ENCODE measurements at regions not wholly inside any gene's neighbourhood (a gene's known extent, or its start where the extent isn't known, plus 50 kb on each side); places are given as distances from the start of the nearest gene placed in this dataset.

DNA sequence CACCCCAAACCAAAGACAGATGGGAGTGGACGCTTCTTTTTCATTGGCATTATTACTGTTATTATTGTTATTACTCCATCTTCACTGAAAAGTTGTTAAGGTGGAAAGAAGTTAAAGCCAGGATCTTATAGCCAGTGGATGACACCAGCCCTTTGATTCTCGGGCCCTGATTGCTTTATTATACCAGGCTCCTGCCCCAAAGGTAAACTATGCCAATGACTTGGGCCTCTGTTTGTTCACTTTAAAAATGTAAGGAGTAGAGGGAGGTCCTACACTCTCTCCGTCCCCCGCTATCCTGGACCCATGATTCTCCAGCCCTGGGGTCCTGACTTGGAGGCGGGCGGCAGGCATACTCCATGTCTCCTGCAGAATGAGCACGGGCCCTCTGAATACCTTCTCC is 106.8 kb downstream of the TOMM20 start (continued):
- TF ChIP-seq RAD21 (CRISPR knock-in tag; IDR thresholded peaks at IDR 0.05) (no peak), ATF7 (IDR thresholded peaks at IDR 0.05) (no peak), ATF7 (CRISPR knock-in tag; IDR thresholded peaks at IDR 0.05) (no peak), ARNTL (CRISPR knock-in tag; IDR thresholded peaks at IDR 0.05) (no peak)
- TF ChIP-seq, protein P1, sequence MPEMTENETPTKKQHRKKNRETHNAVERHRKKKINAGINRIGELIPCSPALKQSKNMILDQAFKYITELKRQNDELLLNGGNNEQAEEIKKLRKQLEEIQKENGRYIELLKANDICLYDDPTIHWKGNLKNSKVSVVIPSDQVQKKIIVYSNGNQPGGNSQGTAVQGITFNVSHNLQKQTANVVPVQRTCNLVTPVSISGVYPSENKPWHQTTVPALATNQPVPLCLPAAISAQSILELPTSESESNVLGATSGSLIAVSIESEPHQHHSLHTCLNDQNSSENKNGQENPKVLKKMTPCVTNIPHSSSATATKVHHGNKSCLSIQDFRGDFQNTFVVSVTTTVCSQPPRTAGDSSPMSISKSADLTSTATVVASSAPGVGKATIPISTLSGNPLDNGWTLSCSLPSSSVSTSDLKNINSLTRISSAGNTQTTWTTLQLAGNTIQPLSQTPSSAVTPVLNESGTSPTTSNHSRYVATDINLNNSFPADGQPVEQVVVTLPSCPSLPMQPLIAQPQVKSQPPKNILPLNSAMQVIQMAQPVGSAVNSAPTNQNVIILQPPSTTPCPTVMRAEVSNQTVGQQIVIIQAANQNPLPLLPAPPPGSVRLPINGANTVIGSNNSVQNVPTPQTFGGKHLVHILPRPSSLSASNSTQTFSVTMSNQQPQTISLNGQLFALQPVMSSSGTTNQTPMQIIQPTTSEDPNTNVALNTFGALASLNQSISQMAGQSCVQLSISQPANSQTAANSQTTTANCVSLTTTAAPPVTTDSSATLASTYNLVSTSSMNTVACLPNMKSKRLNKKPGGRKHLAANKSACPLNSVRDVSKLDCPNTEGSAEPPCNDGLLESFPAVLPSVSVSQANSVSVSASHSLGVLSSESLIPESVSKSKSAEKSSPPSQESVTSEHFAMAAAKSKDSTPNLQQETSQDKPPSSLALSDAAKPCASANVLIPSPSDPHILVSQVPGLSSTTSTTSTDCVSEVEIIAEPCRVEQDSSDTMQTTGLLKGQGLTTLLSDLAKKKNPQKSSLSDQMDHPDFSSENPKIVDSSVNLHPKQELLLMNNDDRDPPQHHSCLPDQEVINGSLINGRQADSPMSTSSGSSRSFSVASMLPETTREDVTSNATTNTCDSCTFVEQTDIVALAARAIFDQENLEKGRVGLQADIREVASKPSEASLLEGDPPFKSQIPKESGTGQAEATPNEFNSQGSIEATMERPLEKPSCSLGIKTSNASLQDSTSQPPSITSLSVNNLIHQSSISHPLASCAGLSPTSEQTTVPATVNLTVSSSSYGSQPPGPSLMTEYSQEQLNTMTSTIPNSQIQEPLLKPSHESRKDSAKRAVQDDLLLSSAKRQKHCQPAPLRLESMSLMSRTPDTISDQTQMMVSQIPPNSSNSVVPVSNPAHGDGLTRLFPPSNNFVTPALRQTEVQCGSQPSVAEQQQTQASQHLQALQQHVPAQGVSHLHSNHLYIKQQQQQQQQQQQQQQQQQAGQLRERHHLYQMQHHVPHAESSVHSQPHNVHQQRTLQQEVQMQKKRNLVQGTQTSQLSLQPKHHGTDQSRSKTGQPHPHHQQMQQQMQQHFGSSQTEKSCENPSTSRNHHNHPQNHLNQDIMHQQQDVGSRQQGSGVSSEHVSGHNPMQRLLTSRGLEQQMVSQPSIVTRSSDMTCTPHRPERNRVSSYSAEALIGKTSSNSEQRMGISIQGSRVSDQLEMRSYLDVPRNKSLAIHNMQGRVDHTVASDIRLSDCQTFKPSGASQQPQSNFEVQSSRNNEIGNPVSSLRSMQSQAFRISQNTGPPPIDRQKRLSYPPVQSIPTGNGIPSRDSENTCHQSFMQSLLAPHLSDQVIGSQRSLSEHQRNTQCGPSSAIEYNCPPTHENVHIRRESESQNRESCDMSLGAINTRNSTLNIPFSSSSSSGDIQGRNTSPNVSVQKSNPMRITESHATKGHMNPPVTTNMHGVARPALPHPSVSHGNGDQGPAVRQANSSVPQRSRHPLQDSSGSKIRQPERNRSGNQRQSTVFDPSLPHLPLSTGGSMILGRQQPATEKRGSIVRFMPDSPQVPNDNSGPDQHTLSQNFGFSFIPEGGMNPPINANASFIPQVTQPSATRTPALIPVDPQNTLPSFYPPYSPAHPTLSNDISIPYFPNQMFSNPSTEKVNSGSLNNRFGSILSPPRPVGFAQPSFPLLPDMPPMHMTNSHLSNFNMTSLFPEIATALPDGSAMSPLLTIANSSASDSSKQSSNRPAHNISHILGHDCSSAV (CRISPR knock-in tag; IDR thresholded peaks at IDR 0.05; ENCODE audit: borderline replicate concordance): no peak
- TF ChIP-seq, protein P2, sequence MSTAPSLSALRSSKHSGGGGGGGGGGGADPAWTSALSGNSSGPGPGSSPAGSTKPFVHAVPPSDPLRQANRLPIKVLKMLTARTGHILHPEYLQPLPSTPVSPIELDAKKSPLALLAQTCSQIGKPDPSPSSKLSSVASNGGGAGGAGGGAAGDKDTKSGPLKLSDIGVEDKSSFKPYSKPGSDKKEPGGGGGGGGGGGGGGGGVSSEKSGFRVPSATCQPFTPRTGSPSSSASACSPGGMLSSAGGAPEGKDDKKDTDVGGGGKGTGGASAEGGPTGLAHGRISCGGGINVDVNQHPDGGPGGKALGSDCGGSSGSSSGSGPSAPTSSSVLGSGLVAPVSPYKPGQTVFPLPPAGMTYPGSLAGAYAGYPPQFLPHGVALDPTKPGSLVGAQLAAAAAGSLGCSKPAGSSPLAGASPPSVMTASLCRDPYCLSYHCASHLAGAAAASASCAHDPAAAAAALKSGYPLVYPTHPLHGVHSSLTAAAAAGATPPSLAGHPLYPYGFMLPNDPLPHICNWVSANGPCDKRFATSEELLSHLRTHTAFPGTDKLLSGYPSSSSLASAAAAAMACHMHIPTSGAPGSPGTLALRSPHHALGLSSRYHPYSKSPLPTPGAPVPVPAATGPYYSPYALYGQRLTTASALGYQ (CRISPR knock-in tag; IDR thresholded peaks at IDR 0.05): no peak
